PC-9 (cell line): ENCODE measurements at regions not wholly inside any gene's neighbourhood (a gene's known extent, or its start where the extent isn't known, plus 50 kb on each side); places are given as distances from the start of the nearest gene placed in this dataset.
"Not testable (repeated sequence)": the region's sequence is repeated elsewhere in the genome, so short reads cannot be mapped to it uniquely, and the experiment has no call there.

Source experiments
- BruUV-seq: library from RNA; stranded (reverse); fragments of 400-500 nt; replicated peaks from 2 replicates; lab custom pipeline; 2021; lab: Mats Ljungman, UMichigan
- CTCF ChIA-PET: fragments of 300-600 bp; sonication (Branson Sonifier 250); formaldehyde crosslinking; loops from one replicate; lab custom pipeline; 2022; ENCODE audit warnings: antibody characterized with exemption; lab: Charles Lee
- POLR2A ChIA-PET: fragments of 300-600 bp; sonication (Branson Sonifier 250); formaldehyde crosslinking; loops from one replicate; lab custom pipeline; 2022; ENCODE audit warnings: antibody characterized with exemption; ENCODE audit not compliant: unreplicated experiment; lab: Charles Lee
- DNase-seq, 2 experiments: peaks; one replicate each; pipeline versions ENCODE4 v3.0.0 to v3.0.0-alpha.2; 2015 to 2022; ENCODE audit warnings: mixed read lengths in 1 of 2
- H2AFZ ChIP-seq: fragments of 200-600 bp; sonication (generic); 2 replicates; pipeline ENCODE4 v1.8.1; 2017; ENCODE audit warnings: antibody characterized with exemption
- H3F3A ChIP-seq: fragments of 200-600 bp; sonication (generic); 2 replicates; pipeline ENCODE4 v1.8.1; 2017; ENCODE audit warnings: antibody characterized with exemption, mild to moderate bottlenecking, low read depth; ENCODE audit not compliant: insufficient read depth
- H3K27ac ChIP-seq: fragments of 200-600 bp; sonication (generic); 2 replicates; pipeline ENCODE4 v1.6.1; 2016; ENCODE audit warnings: mixed run types
- H3K27me3 ChIP-seq: fragments of 200-600 bp; sonication (generic); 2 replicates; pipeline ENCODE4 v1.6.1; 2016; ENCODE audit warnings: low read depth, mixed run types; ENCODE audit not compliant: insufficient read depth
- H3K36me3 ChIP-seq: fragments of 200-600 bp; sonication (generic); 2 replicates; pipeline ENCODE4 v1.6.1; 2016; ENCODE audit warnings: low read depth, mixed run types
- H3K4me1 ChIP-seq: fragments of 200-600 bp; sonication (generic); replicated peaks from 2 replicates; pipeline ENCODE4 v1.6.1; 2016; ENCODE audit warnings: mixed run types; ENCODE audit not compliant: insufficient read depth
- H3K4me2 ChIP-seq: fragments of 200-600 bp; sonication (generic); 2 replicates; pipeline ENCODE4 v1.6.1; 2017; ENCODE audit warnings: mixed run types
- H3K4me3 ChIP-seq: fragments of 200-600 bp; sonication (generic); 2 replicates; pipeline ENCODE4 v1.6.1; 2016; ENCODE audit warnings: mixed run types
- H3K79me2 ChIP-seq: fragments of 200-600 bp; sonication (generic); 2 replicates; pipeline ENCODE4 v1.6.1; 2017; ENCODE audit warnings: low read depth, mixed run types
- H3K9me2 ChIP-seq: fragments of 200-600 bp; sonication (generic); 2 replicates; pipeline ENCODE4 v1.8.1; 2017; ENCODE audit warnings: mild to moderate bottlenecking; ENCODE audit not compliant: insufficient read depth
- H3K9me3 ChIP-seq: fragments of 200-600 bp; sonication (generic); 2 replicates; pipeline ENCODE4 v1.8.1; 2016; ENCODE audit warnings: low read depth; ENCODE audit not compliant: insufficient read depth
- H4K20me1 ChIP-seq: fragments of 200-600 bp; sonication (generic); 2 replicates; pipeline ENCODE4 v1.8.1; 2017; ENCODE audit not compliant: insufficient read depth
- CTCF ChIP-seq: fragments of 200-600 bp; sonication (generic); conservative IDR thresholded peaks from 2 replicates; pipeline ENCODE4 v1.6.1; 2017; ENCODE audit warnings: mixed run types, antibody characterized with exemption, mild to moderate bottlenecking, moderate library complexity
- EZH2 ChIP-seq: fragments of 200-600 bp; sonication (generic); IDR thresholded peaks from 2 replicates; pipeline ENCODE4 v1.8.0; 2017; ENCODE audit warnings: antibody characterized with exemption, low read depth
- intact Hi-C: fragments of 100-400 bp; cut with micrococcal nuclease; formaldehyde crosslinking; loops from one replicate; pipeline ENCODE4 v1.10.0; 2022; ENCODE audit not compliant: unreplicated experiment

GRCh38 chr4:119958983-119959382, 107.7 kb downstream of the MAD2L1 start:
- Histone ChIP-seq H3K27me3 (no peaks in the 10 kb centered on the region), H3K9me3 (no peaks in the 10 kb centered on the region), H3K4me2 (no peak overlapping the region), H3F3A (no peaks in the 10 kb centered on the region), H3K36me3 (no peaks in the 10 kb centered on the region), H3K4me1 (no peaks in the 10 kb centered on the region), H3K79me2 (no peaks in the 10 kb centered on the region), H3K27ac (no peak overlapping the region), H3K9me2 (no peaks in the 10 kb centered on the region), H2AFZ (no peak overlapping the region), H4K20me1 (no peaks in the 10 kb centered on the region), H3K4me3 (no peak overlapping the region)
- ChIA-PET CTCF (no interaction called here), POLR2A (no interaction called here)
- intact Hi-C loops: no loop called here
- TF ChIP-seq CTCF: no peak
- DNase-seq: no peak
- BruUV-seq: no TSS peak

DNA sequence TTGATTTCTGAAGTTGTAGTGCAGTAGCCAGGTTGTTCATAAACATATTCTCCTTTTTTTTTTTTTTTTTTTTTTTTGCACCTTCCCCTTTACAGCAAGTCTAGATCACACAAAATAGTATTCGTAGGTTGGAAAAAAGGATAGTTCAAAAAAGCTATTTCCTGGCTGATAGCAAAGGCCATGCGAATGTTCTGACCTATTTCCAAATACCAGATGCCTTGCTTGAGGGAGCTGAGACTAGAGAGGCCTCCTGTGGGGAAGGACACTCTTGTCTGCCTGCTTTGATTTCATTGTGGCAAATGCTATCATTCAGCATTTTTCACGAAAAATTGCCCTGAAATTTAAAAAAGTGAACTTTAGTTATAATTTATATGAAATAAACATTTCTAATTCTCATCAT, 111.4 kb downstream of the MAD2L1 start:
- no peaks in the 10 kb centered on the region for H3K36me3 ChIP-seq
- H3K79me2 ChIP-seq: no peaks in the 10 kb centered on the region
- DNase-seq: no peak
- no peaks in the 10 kb centered on the region for H3K4me1 ChIP-seq
- no TSS peak for BruUV-seq
- no peaks in the 10 kb centered on the region for H3K9me3 ChIP-seq
- TF ChIP-seq EZH2 (no peak), CTCF (no peak)
- intact Hi-C loops: no loop called here
- H3K27ac ChIP-seq: no peak overlapping the region
- H3K27me3 ChIP-seq: no peaks in the 10 kb centered on the region
- ChIA-PET POLR2A (no interaction called here), CTCF (interaction anchor here (0.5 kb wide), 1 partner anchor 112 kb away, joined by 4 read pairs; the partner anchor contains the start of gene MAD2L1)
- H3K4me2 ChIP-seq: no peak overlapping the region
- H3K9me2 ChIP-seq: no peaks in the 10 kb centered on the region
- no peaks in the 10 kb centered on the region for H4K20me1 ChIP-seq
- H3F3A ChIP-seq: no peaks in the 10 kb centered on the region
- H3K4me3 ChIP-seq: no peak overlapping the region
- no peak overlapping the region for H2AFZ ChIP-seq

DNA sequence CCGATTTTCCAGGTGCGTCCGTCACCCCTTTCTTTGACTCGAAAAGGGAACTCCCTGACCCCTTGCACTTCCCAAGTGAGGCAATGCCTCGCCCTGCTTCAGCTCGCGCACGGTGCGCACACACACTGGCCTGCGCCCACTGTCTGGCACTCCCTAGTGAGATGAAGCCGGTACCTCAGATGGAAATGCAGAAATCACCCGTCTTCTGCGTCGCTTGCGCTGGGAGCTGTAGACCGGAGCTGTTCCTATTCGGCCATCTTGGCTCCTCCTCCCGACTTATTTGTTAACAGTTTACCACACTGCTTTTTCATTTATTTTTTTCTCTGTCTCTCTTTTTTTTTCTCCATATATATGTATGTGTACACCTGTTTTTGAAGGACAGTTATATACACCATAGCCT, 112.2 kb downstream of the MAD2L1 start:
- H3F3A ChIP-seq, H3K4me3 ChIP-seq, H3K27ac ChIP-seq, H3K4me1 ChIP-seq, CTCF ChIA-PET, H3K36me3 ChIP-seq, H3K9me2 ChIP-seq, POLR2A ChIA-PET, H4K20me1 ChIP-seq, H3K4me2 ChIP-seq, H3K27me3 ChIP-seq, H3K79me2 ChIP-seq, BruUV-seq, H3K9me3 ChIP-seq, intact Hi-C loops, H2AFZ ChIP-seq, DNase-seq: not testable (repeated sequence)

GRCh38 chr4:119946359-119946758, 120.3 kb downstream of the MAD2L1 start:
- no peaks in the 10 kb centered on the region for H3K4me1 ChIP-seq
- no peak for DNase-seq
- POLR2A ChIA-PET: no interaction called here
- H3K27ac ChIP-seq: no peak overlapping the region
- H3K36me3 ChIP-seq: no peaks in the 10 kb centered on the region
- H3K79me2 ChIP-seq: no peaks in the 10 kb centered on the region
- no peaks in the 10 kb centered on the region for H3K9me3 ChIP-seq
- H3K4me2 ChIP-seq: no peak overlapping the region
- no peaks in the 10 kb centered on the region for H3K27me3 ChIP-seq
- CTCF ChIA-PET: no interaction called here
- TF ChIP-seq CTCF: no peak
- no peak for TF ChIP-seq EZH2
- no peak overlapping the region for H2AFZ ChIP-seq
- intact Hi-C loops: no loop called here
- no peaks in the 10 kb centered on the region for H4K20me1 ChIP-seq
- no peaks in the 10 kb centered on the region for H3K9me2 ChIP-seq
- no TSS peak for BruUV-seq
- H3F3A ChIP-seq: no peaks in the 10 kb centered on the region
- H3K4me3 ChIP-seq: no peak overlapping the region
